ENCODE measurements at regions not wholly inside any gene's neighbourhood (a gene's known extent, or its start where the extent isn't known, plus 50 kb on each side); places are given as distances from the start of the nearest gene placed in this dataset.

DNA sequence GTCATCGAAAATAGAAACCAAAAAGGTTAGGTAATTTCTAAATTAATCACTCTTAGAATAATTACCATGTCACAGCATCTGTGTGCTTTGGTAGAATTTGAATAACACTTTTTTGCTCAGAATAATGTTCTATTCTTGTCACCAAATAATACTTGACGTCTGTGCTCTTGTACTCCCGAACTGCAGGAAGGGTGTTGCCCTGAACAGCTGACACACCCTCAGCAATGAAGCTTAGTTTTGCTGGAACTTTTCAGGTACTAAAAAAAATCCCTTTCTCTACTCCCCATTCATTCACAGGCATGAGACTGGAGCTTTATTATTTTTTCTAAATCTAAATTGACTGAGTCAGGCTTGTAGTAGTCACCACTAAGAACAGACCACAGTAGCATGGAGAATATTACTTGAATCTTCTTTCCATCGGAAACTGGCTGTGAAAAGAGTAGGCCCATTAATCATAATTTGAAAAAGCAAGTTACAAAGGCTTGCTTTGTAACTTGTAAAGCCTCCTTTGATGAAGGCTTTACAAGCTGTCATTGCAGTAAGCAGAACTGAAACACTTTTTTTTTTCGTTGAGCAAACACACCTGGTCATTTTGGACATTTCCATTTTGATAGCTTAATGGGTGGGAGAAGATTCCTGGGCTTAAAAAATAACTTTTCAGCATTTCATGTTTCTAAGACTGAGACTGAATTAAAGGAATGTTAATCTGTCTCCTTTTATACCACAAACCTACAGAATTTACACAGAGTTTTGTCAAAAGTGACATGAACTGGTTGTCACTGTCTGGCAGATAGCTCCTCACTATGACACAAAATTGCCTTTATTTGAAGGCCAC, 70.3 kb upstream of the PELI1 start:
- TF ChIP-seq, protein P1, sequence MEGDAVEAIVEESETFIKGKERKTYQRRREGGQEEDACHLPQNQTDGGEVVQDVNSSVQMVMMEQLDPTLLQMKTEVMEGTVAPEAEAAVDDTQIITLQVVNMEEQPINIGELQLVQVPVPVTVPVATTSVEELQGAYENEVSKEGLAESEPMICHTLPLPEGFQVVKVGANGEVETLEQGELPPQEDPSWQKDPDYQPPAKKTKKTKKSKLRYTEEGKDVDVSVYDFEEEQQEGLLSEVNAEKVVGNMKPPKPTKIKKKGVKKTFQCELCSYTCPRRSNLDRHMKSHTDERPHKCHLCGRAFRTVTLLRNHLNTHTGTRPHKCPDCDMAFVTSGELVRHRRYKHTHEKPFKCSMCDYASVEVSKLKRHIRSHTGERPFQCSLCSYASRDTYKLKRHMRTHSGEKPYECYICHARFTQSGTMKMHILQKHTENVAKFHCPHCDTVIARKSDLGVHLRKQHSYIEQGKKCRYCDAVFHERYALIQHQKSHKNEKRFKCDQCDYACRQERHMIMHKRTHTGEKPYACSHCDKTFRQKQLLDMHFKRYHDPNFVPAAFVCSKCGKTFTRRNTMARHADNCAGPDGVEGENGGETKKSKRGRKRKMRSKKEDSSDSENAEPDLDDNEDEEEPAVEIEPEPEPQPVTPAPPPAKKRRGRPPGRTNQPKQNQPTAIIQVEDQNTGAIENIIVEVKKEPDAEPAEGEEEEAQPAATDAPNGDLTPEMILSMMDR (IDR thresholded peaks at IDR 0.05) = no peak
- TF ChIP-seq EP300 (IDR thresholded peaks at IDR 0.05; ENCODE audit: low read depth) (no peak), POLR2A (IDR thresholded peaks at IDR 0.05) (no peak), POLR2AphosphoS5 (IDR thresholded peaks at IDR 0.05) (no peak)
